ENCODE measurements at regions not wholly inside any gene's neighbourhood (a gene's known extent, or its start where the extent isn't known, plus 50 kb on each side); places are given as distances from the start of the nearest gene placed in this dataset.

GRCh38 chr1:191327868-191328267, 830.4 kb upstream of the RGS18 start:
- DNase-seq, result no peak
- POLR2A ChIA-PET, result no interaction called here
- Mint-ChIP-seq H3K4me3 (no peak overlapping the region), H3K4me1 (no peaks in the 10 kb centered on the region), H3K27ac (no peak overlapping the region), H3K9me3 (peaks cover 3% of the 10 kb centered on the region), H3K36me3 (ENCODE audit: low read depth) (no peaks in the 10 kb centered on the region), H3K27me3 (no peaks in the 10 kb centered on the region)
- CTCF ChIA-PET, result no interaction called here

- Mint-ChIP-seq H3K9me3 (peaks cover 8% of the 10 kb centered on the region), H3K36me3 (ENCODE audit: low read depth) (no peaks in the 10 kb centered on the region), H3K4me3 (no peak overlapping the region), H3K4me1 (no peaks in the 10 kb centered on the region), H3K27me3 (no peaks in the 10 kb centered on the region), H3K27ac (no peak overlapping the region)
- no peak for DNase-seq
- CTCF ChIA-PET, result no interaction called here
- POLR2A ChIA-PET, result no interaction called here
Observed at GRCh38 chr1:191343816-191344215, 814.4 kb upstream of the RGS18 start.

GRCh38 chr1:191346381-191346780, 811.9 kb upstream of the RGS18 start:
- H3K4me1 Mint-ChIP-seq, result no peaks in the 10 kb centered on the region

GRCh38 chr1:191348328-191348727, 809.9 kb upstream of the RGS18 start:
- H3K36me3 Mint-ChIP-seq (ENCODE audit: low read depth), result no peaks in the 10 kb centered on the region
- H3K27ac Mint-ChIP-seq, result no peak overlapping the region
- no peak overlapping the region for H3K4me3 Mint-ChIP-seq
- POLR2A ChIA-PET, result no interaction called here
- peaks cover 10% of the 10 kb centered on the region for H3K9me3 Mint-ChIP-seq
- H3K4me1 Mint-ChIP-seq, result no peaks in the 10 kb centered on the region
- DNase-seq, result no peak
- CTCF ChIA-PET, result no interaction called here
- H3K27me3 Mint-ChIP-seq, result no peaks in the 10 kb centered on the region

More at GRCh38 chr1:191346381-191346780, 811.9 kb upstream of the RGS18 start:
- CTCF ChIA-PET, result no interaction called here
- H3K36me3 Mint-ChIP-seq (ENCODE audit: low read depth), result no peaks in the 10 kb centered on the region
- H3K9me3 Mint-ChIP-seq, result peaks cover 12% of the 10 kb centered on the region
- no peak overlapping the region for H3K4me3 Mint-ChIP-seq
- POLR2A ChIA-PET, result no interaction called here
- H3K27ac Mint-ChIP-seq, result no peak overlapping the region
- H3K27me3 Mint-ChIP-seq, result no peaks in the 10 kb centered on the region
- no peak for DNase-seq

GRCh38 chr1:191350938-191351337, 807.3 kb upstream of the RGS18 start:
- CTCF ChIA-PET, result no interaction called here
- POLR2A ChIA-PET, result no interaction called here
- H3K36me3 Mint-ChIP-seq (ENCODE audit: low read depth), result no peaks in the 10 kb centered on the region
- H3K27me3 Mint-ChIP-seq, result no peaks in the 10 kb centered on the region
- no peak overlapping the region for H3K4me3 Mint-ChIP-seq
- no peak for DNase-seq
- peaks cover 7% of the 10 kb centered on the region for H3K9me3 Mint-ChIP-seq
- no peak overlapping the region for H3K27ac Mint-ChIP-seq
- H3K4me1 Mint-ChIP-seq, result no peaks in the 10 kb centered on the region

- H3K36me3 Mint-ChIP-seq (ENCODE audit: low read depth), result no peaks in the 10 kb centered on the region
- no peak overlapping the region for H3K4me3 Mint-ChIP-seq
- ChIA-PET CTCF (no interaction called here), POLR2A (no interaction called here)
- no peak for DNase-seq
- no peaks in the 10 kb centered on the region for H3K27me3 Mint-ChIP-seq
- H3K27ac Mint-ChIP-seq, result no peak overlapping the region
- H3K4me1 Mint-ChIP-seq, result no peaks in the 10 kb centered on the region
- H3K9me3 Mint-ChIP-seq, result peaks cover 9% of the 10 kb centered on the region
Observed at GRCh38 chr1:191358724-191359123, 799.5 kb upstream of the RGS18 start.

GRCh38 chr1:191366686-191367085, 791.6 kb upstream of the RGS18 start:
- POLR2A ChIA-PET, result no interaction called here
- Mint-ChIP-seq H3K27ac (no peak overlapping the region), H3K27me3 (no peaks in the 10 kb centered on the region), H3K9me3 (peaks cover 12% of the 10 kb centered on the region), H3K36me3 (ENCODE audit: low read depth) (no peaks in the 10 kb centered on the region), H3K4me3 (no peak overlapping the region), H3K4me1 (no peaks in the 10 kb centered on the region)
- CTCF ChIA-PET, result no interaction called here
- DNase-seq, result no peak

- no peak overlapping the region for H3K4me3 Mint-ChIP-seq
- ChIA-PET POLR2A (no interaction called here), CTCF (no interaction called here)
- no peak overlapping the region for H3K27ac Mint-ChIP-seq
- DNase-seq, result no peak
- H3K9me3 Mint-ChIP-seq, result peaks cover 11% of the 10 kb centered on the region
- no peaks in the 10 kb centered on the region for H3K4me1 Mint-ChIP-seq
- no peaks in the 10 kb centered on the region for H3K27me3 Mint-ChIP-seq
- H3K36me3 Mint-ChIP-seq (ENCODE audit: low read depth), result no peaks in the 10 kb centered on the region
Observed at GRCh38 chr1:191368891-191369654, 789.2 kb upstream of the RGS18 start.

GRCh38 chr1:191371626-191372025, 786.6 kb upstream of the RGS18 start:
- no peaks in the 10 kb centered on the region for H3K4me1 Mint-ChIP-seq
- CTCF ChIA-PET, result no interaction called here
- H3K9me3 Mint-ChIP-seq, result peaks cover 21% of the 10 kb centered on the region
- H3K4me3 Mint-ChIP-seq, result no peak overlapping the region
- POLR2A ChIA-PET, result no interaction called here
- H3K36me3 Mint-ChIP-seq (ENCODE audit: low read depth), result no peaks in the 10 kb centered on the region
- no peak overlapping the region for H3K27ac Mint-ChIP-seq
- DNase-seq, result no peak
- H3K27me3 Mint-ChIP-seq, result no peaks in the 10 kb centered on the region

GRCh38 chr1:191388283-191388682, 770.0 kb upstream of the RGS18 start:
- peaks cover 8% of the 10 kb centered on the region for H3K9me3 Mint-ChIP-seq
- no peaks in the 10 kb centered on the region for H3K36me3 Mint-ChIP-seq (ENCODE audit: low read depth)
- no peak overlapping the region for H3K27ac Mint-ChIP-seq
- POLR2A ChIA-PET, result no interaction called here
- H3K27me3 Mint-ChIP-seq, result no peaks in the 10 kb centered on the region
- H3K4me1 Mint-ChIP-seq, result no peaks in the 10 kb centered on the region
- no peak overlapping the region for H3K4me3 Mint-ChIP-seq
- DNase-seq, result no peak
- CTCF ChIA-PET, result no interaction called here

GRCh38 chr1:191396622-191397021, 761.6 kb upstream of the RGS18 start:
- Mint-ChIP-seq H3K27me3 (no peaks in the 10 kb centered on the region), H3K4me1 (no peaks in the 10 kb centered on the region), H3K27ac (no peak overlapping the region), H3K36me3 (ENCODE audit: low read depth) (no peaks in the 10 kb centered on the region), H3K9me3 (peaks cover 8% of the 10 kb centered on the region), H3K4me3 (no peak overlapping the region)
- CTCF ChIA-PET, result no interaction called here
- POLR2A ChIA-PET, result no interaction called here
- DNase-seq, result no peak

GRCh38 chr1:191398551-191398950, 759.7 kb upstream of the RGS18 start:
- Mint-ChIP-seq H3K4me3 (no peak overlapping the region), H3K27me3 (no peaks in the 10 kb centered on the region), H3K36me3 (ENCODE audit: low read depth) (no peaks in the 10 kb centered on the region), H3K27ac (no peak overlapping the region), H3K9me3 (peaks cover 12% of the 10 kb centered on the region), H3K4me1 (no peaks in the 10 kb centered on the region)
- DNase-seq, result no peak
- CTCF ChIA-PET, result no interaction called here
- POLR2A ChIA-PET, result no interaction called here

GRCh38 chr1:191405417-191405816, 752.8 kb upstream of the RGS18 start:
- Mint-ChIP-seq H3K27me3 (no peaks in the 10 kb centered on the region), H3K4me1 (no peaks in the 10 kb centered on the region), H3K27ac (no peak overlapping the region), H3K36me3 (ENCODE audit: low read depth) (no peaks in the 10 kb centered on the region), H3K4me3 (no peak overlapping the region), H3K9me3 (peaks cover 7% of the 10 kb centered on the region)
- ChIA-PET CTCF (no interaction called here), POLR2A (no interaction called here)
- no peak for DNase-seq

- CTCF ChIA-PET, result no interaction called here
Observed at GRCh38 chr1:191414981-191415640, 743.2 kb upstream of the RGS18 start.

More at GRCh38 chr1:191414981-191415640, 743.2 kb upstream of the RGS18 start:
- no peaks in the 10 kb centered on the region for H3K4me1 Mint-ChIP-seq
- DNase-seq, result no peak
- no peaks in the 10 kb centered on the region for H3K9me3 Mint-ChIP-seq
- no peaks in the 10 kb centered on the region for H3K27me3 Mint-ChIP-seq
- no peak overlapping the region for H3K27ac Mint-ChIP-seq
- no peaks in the 10 kb centered on the region for H3K36me3 Mint-ChIP-seq (ENCODE audit: low read depth)
- POLR2A ChIA-PET, result no interaction called here
- H3K4me3 Mint-ChIP-seq, result no peak overlapping the region
